A549 (cell line): ENCODE measurements at regions not wholly inside any gene's neighbourhood (a gene's known extent, or its start where the extent isn't known, plus 50 kb on each side); places are given as distances from the start of the nearest gene placed in this dataset.
A peak's percentile ranks its signal among the peaks of the same experiment; 100 is the strongest.

Source experiments
- ATAC-seq, 2 experiments: fragments of 200-7000 bp in 1 of 2; fragments of >200 bp in 1 of 2; cut with Nextera tagmentation in 1 of 2; cut with Tn5 transposase in 1 of 2; 3 replicates each; pipeline versions ENCODE4 v1.8.0 to v1.9.1; 2018 to 2020; ENCODE audit warnings: mild to moderate bottlenecking in 1 of 2, moderate library complexity in 1 of 2
- CTCF ChIA-PET: fragments of 300-600 bp; sonication (Branson Sonifier 250); formaldehyde crosslinking; extraction: SDS; loops from one replicate; lab custom pipeline; 2021; ENCODE audit warnings: antibody characterized with exemption, inconsistent platforms; lab: Yijun Ruan, JAX
- POLR2A ChIA-PET: fragments of 350-600 bp; formaldehyde crosslinking; extraction: SDS; loops from one replicate; lab custom pipeline; 2021; ENCODE audit warnings: antibody characterized with exemption, inconsistent platforms; lab: Yijun Ruan, JAX
- DNase-seq, 2 experiments: peaks; one replicate each; pipeline versions ENCODE4 v3.0.0 to v3.0.0-alpha.2; 2011 to 2016; ENCODE audit warnings: low read depth in 1 of 2, low spot score in 1 of 2
- FAIRE-seq: peaks from 2 replicates; lab custom pipeline; 2011; peaks lifted over from hg19 to GRCh38; lab: Jason Lieb, UNC
- H3K27ac ChIP-seq, 2 experiments: fragments of >200 bp; sonication (Bioruptor Twin); formaldehyde crosslinking; 3 replicates each; pipeline ENCODE4 v1.5.1; 2016 to 2017
- H3K4me1 ChIP-seq: fragments of >200 bp; sonication (Bioruptor Twin); formaldehyde crosslinking; 3 replicates; pipeline ENCODE4 v1.6.1; 2016
- H3K4me2 ChIP-seq: fragments of >200 bp; sonication (Bioruptor Twin); formaldehyde crosslinking; 3 replicates; pipeline ENCODE4 v1.6.1; 2016
- H3K4me3 ChIP-seq: fragments of >200 bp; sonication (Bioruptor Twin); formaldehyde crosslinking; 3 replicates; pipeline ENCODE4 v1.5.1; 2016
- H3K9me3 ChIP-seq: fragments of >200 bp; sonication (Bioruptor Twin); formaldehyde crosslinking; 3 replicates; pipeline ENCODE4 v1.6.1; 2016
- CEBPB ChIP-seq, 2 experiments: fragments of >200 bp in 1 of 2; sonication (Bioruptor Twin) in 1 of 2; formaldehyde crosslinking in 1 of 2; IDR thresholded peaks; 2 replicates each; pipeline ENCODE4 v1.6.1; 2012 to 2016
- CHD2 ChIP-seq: fragments of 150-350 bp; IDR thresholded peaks from 2 replicates; pipeline ENCODE4 v1.6.1; 2014; ENCODE audit warnings: low read length; ENCODE audit not compliant: partially characterized antibody
- EHF ChIP-seq: fragments of 250-450 bp; sonication (Bioruptor Pico); IDR thresholded peaks from 2 replicates; pipeline ENCODE4 v1.5.0; 2020; ENCODE audit warnings: mild to moderate bottlenecking
- ESRRA ChIP-seq: fragments of 150-350 bp; IDR thresholded peaks from 2 replicates; pipeline ENCODE4 v1.6.1; 2014; ENCODE audit warnings: mild to moderate bottlenecking, low read length, borderline replicate concordance
- HDAC2 ChIP-seq: fragments of 200-600 bp; sonication (generic); IDR thresholded peaks from 2 replicates; pipeline ENCODE4 v1.6.1; 2016
- HOXB5 ChIP-seq: fragments of 250-450 bp; sonication (Bioruptor Pico); IDR thresholded peaks from 2 replicates; pipeline ENCODE4 v1.5.0; 2020; ENCODE audit warnings: mild to moderate bottlenecking, moderate library complexity
- KDM5A ChIP-seq: fragments of 200-600 bp; sonication (generic); IDR thresholded peaks from 2 replicates; pipeline ENCODE4 v1.6.1; 2016; ENCODE audit warnings: antibody characterized with exemption, mild to moderate bottlenecking
- MAFK ChIP-seq: fragments of 450-650 bp; IDR thresholded peaks from 2 replicates; pipeline ENCODE4 v1.6.1; 2014; ENCODE audit not compliant: partially characterized antibody
- MAX ChIP-seq: IDR thresholded peaks from 2 replicates; pipeline ENCODE4 v1.6.1; 2012
- PHF8 ChIP-seq: fragments of 200-600 bp; sonication (generic); IDR thresholded peaks from 2 replicates; pipeline ENCODE4 v1.6.1; 2016; ENCODE audit warnings: low read depth, mild to moderate bottlenecking, antibody characterized with exemption, moderate library complexity, borderline replicate concordance
- POLR2AphosphoS2 ChIP-seq: conservative IDR thresholded peaks from 2 replicates; pipeline ENCODE4 v1.6.1; 2012; ENCODE audit warnings: low read length, improper control_type of control experiment, inconsistent platforms
- RARB ChIP-seq: fragments of 250-450 bp; sonication (Bioruptor Pico); IDR thresholded peaks from 2 replicates; pipeline ENCODE4 v1.8.0; 2021; ENCODE audit warnings: mild to moderate bottlenecking, moderate library complexity
- RCOR1 ChIP-seq: fragments of 150-350 bp; IDR thresholded peaks from 2 replicates; pipeline ENCODE4 v1.6.1; 2014; ENCODE audit warnings: antibody characterized with exemption, low read length, low read depth
- SMC3 ChIP-seq: fragments of >200 bp; sonication (Bioruptor Twin); formaldehyde crosslinking; IDR thresholded peaks from 3 replicates; pipeline ENCODE4 v1.6.1; 2018; ENCODE audit warnings: inconsistent platforms
- TFCP2L1 ChIP-seq: fragments of 250-450 bp; sonication (Bioruptor Pico); IDR thresholded peaks from 2 replicates; pipeline ENCODE4 v1.5.0; 2021; ENCODE audit warnings: mild to moderate bottlenecking
- ZC3H11A ChIP-seq: fragments of 450-650 bp; IDR thresholded peaks from 2 replicates; pipeline ENCODE4 v1.6.1; 2014; ENCODE audit warnings: antibody characterized with exemption, mild to moderate bottlenecking
- ZSCAN20 ChIP-seq: fragments of 250-450 bp; sonication (Bioruptor Pico); IDR thresholded peaks from 2 replicates; pipeline ENCODE4 v1.8.0; 2022; ENCODE audit warnings: mild to moderate bottlenecking, moderate library complexity
- WGBS: methylation state at CpG from one replicate; pipeline ENCODE4 v1.1.6; 2017; ENCODE audit errors: missing lambda C conversion rate; 5-methylcytosine and 5-hydroxymethylcytosine counted together
- TF ChIP-seq, protein P1 (sequence below): IDR thresholded peaks from 2 replicates; pipeline ENCODE4 v1.6.1; 2012
- TF ChIP-seq, protein P2 (sequence below): fragments of >200 bp; sonication (Bioruptor Twin); formaldehyde crosslinking; IDR thresholded peaks from 2 replicates; pipeline ENCODE4 v1.6.1; 2016

DNA sequence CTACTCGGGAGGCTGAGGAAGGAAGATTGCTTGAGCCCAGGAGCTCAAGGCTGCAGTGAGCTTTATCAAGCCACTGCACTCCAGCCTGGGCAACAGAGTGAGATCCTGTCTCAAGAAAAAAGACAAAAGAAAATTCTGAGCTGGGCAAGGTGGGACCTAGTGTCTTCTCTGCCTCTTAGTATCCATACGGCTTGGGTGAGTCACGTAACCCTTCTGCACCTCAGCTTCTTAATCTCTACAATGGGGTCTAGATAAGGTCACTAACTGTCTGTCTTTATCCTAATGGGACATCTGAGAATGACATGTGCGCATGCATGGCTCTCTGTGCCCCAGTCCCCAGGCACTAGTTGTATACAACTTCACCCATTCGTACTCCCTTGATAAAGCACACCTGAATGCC lies 53.4 kb upstream of the TLK1 start (continued):
- no peak for TF ChIP-seq KDM5A
- TF ChIP-seq ZSCAN20 (CRISPR knock-in tag): no peak
- TF ChIP-seq EHF: no peak
- no peak for TF ChIP-seq HDAC2
- TF ChIP-seq SMC3: no peak
- TF ChIP-seq, protein P1, sequence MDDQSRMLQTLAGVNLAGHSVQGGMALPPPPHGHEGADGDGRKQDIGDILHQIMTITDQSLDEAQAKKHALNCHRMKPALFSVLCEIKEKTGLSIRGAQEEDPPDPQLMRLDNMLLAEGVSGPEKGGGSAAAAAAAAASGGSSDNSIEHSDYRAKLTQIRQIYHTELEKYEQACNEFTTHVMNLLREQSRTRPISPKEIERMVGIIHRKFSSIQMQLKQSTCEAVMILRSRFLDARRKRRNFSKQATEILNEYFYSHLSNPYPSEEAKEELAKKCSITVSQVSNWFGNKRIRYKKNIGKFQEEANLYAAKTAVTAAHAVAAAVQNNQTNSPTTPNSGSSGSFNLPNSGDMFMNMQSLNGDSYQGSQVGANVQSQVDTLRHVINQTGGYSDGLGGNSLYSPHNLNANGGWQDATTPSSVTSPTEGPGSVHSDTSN: no peak
- no peak for TF ChIP-seq PHF8

- no peak for TF ChIP-seq TFCP2L1 (CRISPR knock-in tag)
- no peak for TF ChIP-seq CEBPB (IDR thresholded peaks at IDR 0.05)
- TF ChIP-seq, protein P2, sequence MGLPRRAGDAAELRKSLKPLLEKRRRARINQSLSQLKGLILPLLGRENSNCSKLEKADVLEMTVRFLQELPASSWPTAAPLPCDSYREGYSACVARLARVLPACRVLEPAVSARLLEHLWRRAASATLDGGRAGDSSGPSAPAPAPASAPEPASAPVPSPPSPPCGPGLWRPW: no peak
- TF ChIP-seq RARB (CRISPR knock-in tag): no peak
- TF ChIP-seq ZC3H11A: no peak
- TF ChIP-seq RCOR1: no peak
- no peak for TF ChIP-seq MAFK
- TF ChIP-seq ESRRA: no peak
- TF ChIP-seq SMC3: no peak
- no peak for TF ChIP-seq POLR2AphosphoS2
- TF ChIP-seq CHD2: no peak
- no peak for TF ChIP-seq HOXB5
- TF ChIP-seq MAX: no peak
These were observed 50.3 kb upstream of the TLK1 start for GRCh38 chr2:171210864-171211431.

More at GRCh38 chr2:171210864-171211431, 50.3 kb upstream of the TLK1 start:
- Histone ChIP-seq H3K4me1 (no peaks in the 10 kb centered on the region), H3K4me2 (no peak overlapping the region), H3K4me3 (no peak overlapping the region), H3K27ac (no peak overlapping the region), H3K9me3 (no peaks in the 10 kb centered on the region)
- ATAC-seq (peak in 1 of 2 experiments; percentile 60; a peak in 3 of 6 replicates), DNase-seq (no peak), FAIRE-seq (no peak)
- WGBS: 60% methylated on average over 8 of the region's 8 CpGs
- ChIA-PET POLR2A (no interaction called here), CTCF (no interaction called here)
